ENCODE measurements at regions not wholly inside any gene's neighbourhood (a gene's known extent, or its start where the extent isn't known, plus 50 kb on each side); places are given as distances from the start of the nearest gene placed in this dataset.

DNA sequence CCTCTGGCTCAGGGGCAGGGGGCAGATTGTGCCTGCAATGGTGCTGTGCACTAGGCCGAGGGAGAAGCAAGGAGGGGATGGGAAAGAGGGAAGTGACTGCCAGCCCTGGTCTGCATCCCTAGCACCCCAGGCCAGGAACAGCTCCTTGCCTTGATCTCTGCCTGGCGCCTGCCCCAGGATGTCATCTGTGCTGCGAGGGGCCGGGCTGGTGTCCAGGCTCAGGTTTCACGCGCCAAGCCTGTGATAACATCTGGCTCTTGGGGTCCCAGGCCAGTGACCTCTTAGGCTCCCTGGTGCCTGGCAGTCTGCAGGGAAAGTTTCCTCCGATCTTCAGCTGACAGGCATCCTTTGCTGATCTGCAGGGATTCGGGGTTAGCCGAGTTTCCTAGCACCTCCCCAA is 193.5 kb upstream of the GPR26 start:
- no peak overlapping the region for H3K4me3 ChIP-seq (ENCODE audit: low read depth, low read length)
- DNase-seq (ENCODE audit: low read depth): no peak
- TF ChIP-seq, protein P1, sequence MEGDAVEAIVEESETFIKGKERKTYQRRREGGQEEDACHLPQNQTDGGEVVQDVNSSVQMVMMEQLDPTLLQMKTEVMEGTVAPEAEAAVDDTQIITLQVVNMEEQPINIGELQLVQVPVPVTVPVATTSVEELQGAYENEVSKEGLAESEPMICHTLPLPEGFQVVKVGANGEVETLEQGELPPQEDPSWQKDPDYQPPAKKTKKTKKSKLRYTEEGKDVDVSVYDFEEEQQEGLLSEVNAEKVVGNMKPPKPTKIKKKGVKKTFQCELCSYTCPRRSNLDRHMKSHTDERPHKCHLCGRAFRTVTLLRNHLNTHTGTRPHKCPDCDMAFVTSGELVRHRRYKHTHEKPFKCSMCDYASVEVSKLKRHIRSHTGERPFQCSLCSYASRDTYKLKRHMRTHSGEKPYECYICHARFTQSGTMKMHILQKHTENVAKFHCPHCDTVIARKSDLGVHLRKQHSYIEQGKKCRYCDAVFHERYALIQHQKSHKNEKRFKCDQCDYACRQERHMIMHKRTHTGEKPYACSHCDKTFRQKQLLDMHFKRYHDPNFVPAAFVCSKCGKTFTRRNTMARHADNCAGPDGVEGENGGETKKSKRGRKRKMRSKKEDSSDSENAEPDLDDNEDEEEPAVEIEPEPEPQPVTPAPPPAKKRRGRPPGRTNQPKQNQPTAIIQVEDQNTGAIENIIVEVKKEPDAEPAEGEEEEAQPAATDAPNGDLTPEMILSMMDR (IDR thresholded peaks at IDR 0.05; ENCODE audit: insufficient read depth, low read depth, low read length): no peak

DNA sequence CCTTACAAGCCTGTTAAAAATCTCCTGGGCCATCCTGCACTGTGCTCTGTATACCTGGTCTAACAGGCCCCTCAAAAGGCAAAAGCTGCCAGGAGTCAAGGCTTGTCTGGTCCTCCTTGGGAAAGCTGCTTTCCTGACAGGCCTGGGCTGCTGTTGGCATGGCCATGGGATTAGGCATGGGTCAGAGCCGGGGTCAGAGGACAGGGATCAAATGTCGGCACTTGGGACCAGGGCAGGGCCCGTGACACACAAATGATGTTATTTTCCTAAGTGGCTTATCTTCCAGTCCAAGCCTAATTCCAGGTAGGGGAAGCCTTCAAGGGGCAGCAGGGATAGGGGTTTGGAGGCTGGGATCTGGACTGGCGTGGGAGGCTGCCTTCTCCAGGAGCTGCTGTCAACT is 191.5 kb upstream of the GPR26 start:
- no peak for DNase-seq (ENCODE audit: low read depth)
- H3K4me3 ChIP-seq (ENCODE audit: low read depth, low read length): no peak overlapping the region
- TF ChIP-seq, protein P1 (IDR thresholded peaks at IDR 0.05; ENCODE audit: insufficient read depth, low read depth, low read length): no peak

DNA sequence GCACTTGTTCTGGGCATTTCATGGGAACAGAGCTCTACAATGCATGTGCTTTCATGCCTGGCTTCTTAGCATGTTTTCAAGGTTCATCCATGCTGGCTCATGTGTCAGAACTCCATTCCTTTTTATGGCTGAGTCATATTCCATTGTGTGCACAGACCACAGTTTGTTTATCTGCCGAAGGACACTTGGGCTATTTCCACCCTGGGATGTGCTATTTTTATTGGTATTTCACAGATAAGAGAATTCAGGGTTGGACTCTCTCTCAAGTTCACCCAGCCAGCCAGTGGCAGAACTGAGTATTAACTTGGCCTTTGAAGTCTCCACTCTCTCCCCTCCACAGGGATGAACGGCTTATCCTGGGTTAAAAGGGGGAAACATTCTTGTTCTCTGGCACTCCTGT is 190.7 kb upstream of the GPR26 start:
- TF ChIP-seq, protein P1 (IDR thresholded peaks at IDR 0.05; ENCODE audit: insufficient read depth, low read depth, low read length): no peak
- no peak for DNase-seq (ENCODE audit: low read depth)
- no peak overlapping the region for H3K4me3 ChIP-seq (ENCODE audit: low read depth, low read length)

GRCh38 chr10:123478116-123478515 is 188.0 kb upstream of the GPR26 start:
- no peak for DNase-seq (ENCODE audit: low read depth)
- TF ChIP-seq, protein P1 (IDR thresholded peaks at IDR 0.05; ENCODE audit: insufficient read depth, low read depth, low read length): no peak
- no peak overlapping the region for H3K4me3 ChIP-seq (ENCODE audit: low read depth, low read length)

DNA sequence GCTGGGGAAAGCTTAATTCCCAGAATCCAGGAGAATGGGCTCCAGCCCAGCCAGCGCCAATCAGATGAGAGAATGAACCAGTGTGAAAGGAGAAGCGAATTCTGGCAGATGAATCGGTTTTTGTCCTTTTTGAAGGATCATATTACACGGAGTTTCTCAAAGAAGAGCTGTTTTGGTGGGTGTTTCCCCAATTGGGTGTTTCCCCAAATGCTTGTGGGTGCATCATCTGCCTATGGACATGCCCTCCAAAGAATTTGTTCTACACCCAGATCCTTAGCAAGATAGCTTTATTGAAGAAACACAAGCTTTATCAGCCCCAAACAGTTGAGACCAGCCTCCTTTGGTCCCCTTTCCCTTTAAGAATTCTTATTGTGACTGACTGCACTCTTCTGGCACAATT is 186.5 kb upstream of the GPR26 start:
- TF ChIP-seq, protein P1 (IDR thresholded peaks at IDR 0.05; ENCODE audit: insufficient read depth, low read depth, low read length): no peak
- no peak overlapping the region for H3K4me3 ChIP-seq (ENCODE audit: low read depth, low read length)
- no peak for DNase-seq (ENCODE audit: low read depth)

- H3K4me3 ChIP-seq (ENCODE audit: low read depth, low read length): no peak overlapping the region
- no peak for DNase-seq (ENCODE audit: low read depth)
- TF ChIP-seq, protein P1 (IDR thresholded peaks at IDR 0.05; ENCODE audit: insufficient read depth, low read depth, low read length): no peak
Measured at GRCh38 chr10:123480344-123480743, 185.8 kb upstream of the GPR26 start.

DNA sequence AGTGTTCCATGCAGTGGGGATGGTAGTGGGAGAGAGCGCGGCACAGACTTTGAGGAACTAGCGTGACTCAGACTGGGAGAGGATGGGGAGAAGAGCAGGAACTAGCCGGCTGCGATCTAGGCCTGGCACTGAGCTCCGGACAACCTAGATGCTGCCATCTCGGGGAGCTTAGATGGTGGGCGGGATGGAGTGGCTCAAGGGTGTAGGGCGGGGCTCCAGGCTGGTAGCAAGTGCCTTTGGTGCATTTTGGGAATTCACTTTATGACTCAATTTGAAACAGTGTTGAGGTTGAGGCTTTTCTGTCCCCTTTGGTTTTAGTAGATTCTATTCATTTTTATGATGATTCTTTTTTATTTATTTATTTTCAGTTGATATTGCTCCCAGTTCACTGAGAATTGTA is 185.3 kb upstream of the GPR26 start:
- TF ChIP-seq, protein P1 (IDR thresholded peaks at IDR 0.05; ENCODE audit: insufficient read depth, low read depth, low read length): no peak
- DNase-seq (ENCODE audit: low read depth): no peak

More for the DNA sequence above, 185.3 kb upstream of the GPR26 start:
- no peak overlapping the region for H3K4me3 ChIP-seq (ENCODE audit: low read depth, low read length)

All from fibroblast of villous mesenchyme (primary cell).